HG02571 (cell line): ENCODE measurements at regions not wholly inside any gene's neighbourhood (a gene's known extent, or its start where the extent isn't known, plus 50 kb on each side); places are given as distances from the start of the nearest gene placed in this dataset.
"Not testable (repeated sequence)": the region's sequence is repeated elsewhere in the genome, so short reads cannot be mapped to it uniquely, and the experiment has no call there.

Source experiments
- ATAC-seq: cut with Tn5 transposase; IDR thresholded peaks from one replicate; pipeline ENCODE4 v1.9.1; 2021; ENCODE audit warnings: mild to moderate bottlenecking, moderate library complexity; ENCODE audit not compliant: unreplicated experiment

DNA sequence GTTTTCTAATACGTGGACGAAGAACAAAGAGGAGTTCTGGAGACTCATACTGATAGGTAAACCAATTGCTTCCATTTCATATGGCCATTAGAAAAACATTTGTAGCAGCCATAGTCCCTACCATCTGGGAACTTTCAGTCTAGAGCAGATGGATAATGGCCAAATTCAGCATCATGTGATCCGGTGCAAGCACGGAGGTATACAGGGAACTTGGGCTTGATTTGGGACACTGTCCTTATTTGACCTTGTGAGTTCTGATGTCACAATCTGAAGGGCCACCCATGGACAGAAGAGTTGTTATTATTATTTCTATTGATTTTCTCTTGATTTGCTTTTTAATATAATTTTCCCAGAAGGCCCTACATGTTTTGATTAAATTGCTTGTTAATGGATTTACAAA is 154.6 kb upstream of the ZNF267 start:
- ATAC-seq, result no peak

DNA sequence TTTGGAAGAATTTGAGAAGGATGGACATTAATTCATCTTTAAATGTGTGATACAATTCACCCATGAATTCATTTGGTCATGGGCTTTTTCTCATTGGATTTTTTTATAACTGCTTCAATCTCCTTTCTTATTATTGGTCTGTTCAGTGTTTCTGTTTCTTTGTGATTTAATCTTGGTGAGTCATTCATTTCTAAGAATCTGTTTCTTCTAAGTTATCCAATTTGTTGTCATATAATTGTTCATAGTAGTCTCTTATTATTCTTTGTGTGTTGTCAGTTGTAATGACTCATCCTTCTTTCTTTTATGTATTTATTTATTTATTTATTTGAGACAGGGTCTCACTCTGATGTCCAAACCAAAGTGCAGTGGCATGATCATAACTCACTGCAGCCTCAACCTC is 146.1 kb upstream of the ZNF267 start:
- ATAC-seq, result no peak

DNA sequence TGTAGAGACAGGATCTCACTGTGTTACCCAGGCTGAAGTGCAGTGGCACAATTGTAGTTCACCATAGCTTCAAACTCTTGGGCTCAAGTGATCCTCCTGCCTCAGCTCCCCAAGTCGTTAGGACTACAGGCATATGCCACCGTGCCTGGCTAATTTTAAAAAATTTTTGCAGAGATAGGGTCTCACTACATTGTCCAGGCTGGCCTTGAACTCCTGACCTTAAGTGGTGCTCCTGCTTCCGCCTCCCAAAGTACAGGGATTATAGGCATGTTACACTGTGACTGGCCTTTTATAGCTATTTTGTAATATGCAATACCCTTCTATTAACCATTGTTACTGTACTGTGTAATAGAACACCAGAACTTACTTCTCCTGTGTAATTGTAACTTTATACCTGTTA is 139.3 kb upstream of the ZNF267 start:
- no peak for ATAC-seq

DNA sequence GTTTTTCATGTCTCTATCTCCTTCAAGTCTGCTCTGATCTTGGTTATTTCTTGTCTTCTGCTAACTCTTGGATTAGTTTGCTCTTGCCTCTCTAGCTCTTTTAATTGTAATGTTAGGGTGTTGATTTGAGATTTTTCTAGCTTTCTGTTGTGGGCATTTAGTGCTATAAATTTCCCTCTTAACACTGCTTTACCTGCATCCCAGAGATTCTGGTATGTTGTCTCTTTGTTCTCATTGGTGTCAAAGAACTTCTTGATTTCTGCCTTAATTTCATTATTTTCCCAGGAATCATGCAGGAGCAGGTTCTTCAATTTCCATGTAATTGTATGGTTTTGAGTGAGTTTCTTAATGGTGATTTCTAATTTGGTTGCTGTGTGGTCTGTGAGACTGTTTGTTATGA is 128.5 kb upstream of the ZNF267 start:
- ATAC-seq, result not testable (repeated sequence)

DNA sequence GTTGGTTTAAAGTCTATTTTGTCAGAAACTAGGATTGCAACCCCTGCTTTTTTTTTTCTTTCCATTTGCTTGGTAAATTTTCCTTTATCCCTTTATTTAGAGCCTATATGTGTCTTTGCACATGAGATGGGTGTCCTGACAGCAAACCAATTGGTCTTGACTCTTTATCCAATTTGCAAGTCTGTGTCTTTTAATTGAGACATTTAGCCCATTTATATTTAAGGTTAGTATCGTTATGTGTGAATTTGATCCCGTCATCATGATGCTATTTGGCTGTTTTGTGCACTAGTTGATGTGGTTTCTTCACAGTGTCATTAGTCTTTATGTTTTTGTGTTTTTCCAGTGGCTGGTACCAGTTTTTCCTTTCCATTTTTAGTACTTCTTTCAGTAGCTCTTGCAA is 127.7 kb upstream of the ZNF267 start:
- no peak for ATAC-seq

DNA sequence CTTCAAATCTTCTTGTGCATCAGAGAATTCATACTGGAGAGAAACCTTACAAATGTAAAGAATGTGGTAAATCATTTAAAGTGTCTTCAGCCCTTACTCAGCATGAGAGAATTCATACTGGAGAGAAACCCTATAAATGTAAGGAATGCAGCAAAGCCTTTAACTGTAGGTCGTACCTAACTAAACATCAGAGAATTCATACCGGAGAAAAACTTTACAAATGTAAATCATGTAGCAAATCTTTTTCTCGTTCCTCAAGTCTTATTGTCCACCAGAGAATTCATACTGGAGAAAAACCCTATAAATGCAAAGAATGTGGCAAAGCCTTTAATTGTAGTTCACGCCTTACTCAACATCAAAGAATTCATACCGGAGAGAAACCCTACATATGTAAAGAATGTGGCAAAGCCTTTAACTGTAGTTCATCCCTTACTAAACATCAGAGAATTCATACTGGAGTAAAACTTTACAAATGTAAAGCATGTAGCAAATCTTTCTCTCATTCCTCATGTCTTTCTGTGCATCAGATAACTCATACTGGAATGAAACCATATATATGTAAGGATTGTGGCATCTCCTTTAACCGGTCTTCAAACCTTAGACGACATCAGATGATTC is 118.5 kb upstream of the ZNF267 start:
- no peak for ATAC-seq

DNA sequence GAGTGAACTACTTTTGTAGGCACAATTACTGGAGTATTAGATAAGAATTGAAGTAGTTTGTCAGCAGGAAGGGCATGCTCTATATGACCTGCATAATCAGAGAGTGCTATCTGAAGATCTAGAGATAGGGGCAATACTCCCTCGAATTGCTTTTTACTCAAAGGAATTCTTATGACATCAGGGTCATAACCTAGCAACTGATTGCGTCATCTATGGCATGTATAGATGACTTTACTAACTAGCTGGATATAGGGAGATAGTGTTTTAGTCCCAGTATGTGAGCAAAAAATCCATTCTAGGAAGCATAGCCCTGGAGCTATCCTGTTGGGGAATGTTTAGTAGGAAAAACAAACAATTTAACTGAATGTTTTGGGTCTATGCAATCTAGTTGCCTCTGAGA is 109.5 kb upstream of the ZNF267 start:
- no peak for ATAC-seq

DNA sequence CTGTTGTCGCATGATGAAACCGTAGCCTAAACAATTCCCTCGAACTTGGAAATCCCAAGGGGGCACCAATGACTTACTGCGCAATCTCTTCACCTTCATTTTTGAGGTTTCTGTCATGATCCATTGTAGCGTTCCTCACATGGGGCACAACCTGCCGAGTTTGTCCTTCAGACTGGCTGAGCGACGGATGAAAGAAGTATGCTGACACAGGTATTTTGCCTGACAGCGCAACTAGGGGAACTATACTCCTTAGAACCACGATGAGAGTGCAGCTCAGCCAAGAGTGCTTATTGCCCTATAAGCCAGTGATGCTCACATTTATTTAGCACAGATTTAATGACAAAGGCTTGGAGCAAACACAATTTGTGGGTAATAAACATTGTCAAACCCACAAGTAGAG is 106.3 kb upstream of the ZNF267 start:
- ATAC-seq, result no peak

DNA sequence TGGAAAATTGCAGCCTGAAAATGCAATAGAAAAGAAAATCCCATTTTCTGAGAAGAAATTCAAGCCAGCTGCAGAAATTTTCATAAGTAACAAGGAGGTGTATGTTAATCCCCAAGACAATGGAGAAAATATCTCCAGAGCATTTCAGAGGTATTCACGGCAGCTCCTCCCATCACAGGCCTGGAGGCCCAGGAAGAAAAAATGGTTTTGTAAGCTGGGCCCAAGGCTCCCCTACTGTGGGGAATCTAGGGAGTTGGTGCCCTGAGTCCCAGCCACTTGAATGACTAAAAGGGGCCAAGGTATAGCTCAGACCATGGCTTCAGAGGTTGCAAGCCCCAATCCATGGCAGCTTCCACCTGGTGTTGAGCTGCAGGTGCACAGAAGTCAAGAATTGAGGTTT is 93.3 kb upstream of the ZNF267 start:
- ATAC-seq, result no peak

DNA sequence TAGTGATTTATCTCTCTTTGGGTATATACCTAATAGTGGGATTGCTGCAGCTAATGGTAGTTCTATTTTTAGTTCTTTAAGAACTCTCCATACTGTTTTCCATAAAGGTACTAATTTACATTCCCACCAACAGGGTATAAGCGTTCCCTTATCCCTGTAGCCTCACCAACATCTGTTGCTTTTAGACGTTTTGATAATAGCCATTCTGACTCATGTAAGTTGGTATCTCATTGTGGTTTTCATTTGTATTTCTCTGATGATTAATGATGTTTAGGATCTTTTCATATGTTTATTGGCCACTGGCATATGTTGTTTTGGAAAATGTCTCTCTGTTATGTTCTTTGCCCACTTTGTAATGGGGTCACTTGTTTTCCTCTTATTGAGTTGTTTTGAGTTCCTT is 88.5 kb upstream of the ZNF267 start:
- no peak for ATAC-seq

DNA sequence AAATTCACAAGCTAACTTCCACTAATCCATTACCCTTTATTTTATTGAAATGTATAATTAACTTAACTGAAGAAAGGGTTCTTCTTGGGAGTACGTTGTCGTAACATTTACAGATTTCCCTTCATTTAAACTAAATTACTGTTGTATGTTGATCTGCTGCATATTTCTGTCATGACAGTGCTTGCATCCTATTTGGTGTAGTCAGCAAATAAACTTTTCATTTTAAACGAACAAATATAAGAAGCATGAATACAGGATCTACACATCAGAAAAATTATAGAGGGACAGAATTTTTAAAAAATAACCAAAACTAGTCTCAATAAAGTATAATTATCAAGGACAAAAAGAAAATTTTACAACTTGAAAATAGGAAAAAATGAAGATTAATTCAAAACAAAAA is 66.5 kb upstream of the ZNF267 start:
- no peak for ATAC-seq

DNA sequence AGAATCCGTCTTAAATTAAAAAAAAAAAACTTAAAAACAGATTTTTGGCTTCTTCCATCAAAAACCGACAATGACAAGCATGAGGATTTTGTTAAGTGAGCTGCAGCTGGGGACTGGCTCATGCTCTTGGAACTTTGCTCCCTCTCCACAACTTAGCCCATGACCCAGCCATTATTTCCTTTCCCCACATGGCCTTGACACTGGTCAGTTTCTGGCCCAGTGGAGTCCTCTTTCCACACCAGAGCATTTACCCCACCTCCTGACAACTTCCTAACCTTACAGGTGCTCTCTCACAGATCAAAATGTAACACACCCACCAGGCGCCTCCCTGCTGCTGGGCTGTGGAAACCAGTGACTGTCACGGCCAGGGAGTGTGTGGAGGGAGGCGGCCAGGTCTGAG is 62.7 kb upstream of the ZNF267 start:
- no peak for ATAC-seq

DNA sequence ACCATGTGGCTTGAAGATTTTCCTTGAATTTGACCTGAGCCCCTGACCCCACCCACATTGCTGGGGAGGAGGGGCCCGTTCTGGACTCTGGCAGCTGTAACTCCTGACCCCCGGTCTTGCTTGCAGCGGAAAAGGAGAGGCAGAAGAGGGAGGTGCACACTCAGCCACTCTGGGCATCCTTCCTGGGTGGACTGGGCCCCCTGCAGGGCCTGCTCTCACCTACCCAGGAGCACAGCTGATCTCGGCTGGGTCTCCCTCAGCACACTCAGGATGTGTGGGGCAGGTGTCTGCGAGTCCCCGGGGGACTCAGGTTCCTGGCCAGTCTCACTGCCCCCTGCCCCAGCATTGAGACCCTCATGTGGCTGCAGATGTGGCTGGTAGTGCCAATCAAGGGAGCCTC is 57.5 kb upstream of the ZNF267 start:
- not testable (repeated sequence) for ATAC-seq

DNA sequence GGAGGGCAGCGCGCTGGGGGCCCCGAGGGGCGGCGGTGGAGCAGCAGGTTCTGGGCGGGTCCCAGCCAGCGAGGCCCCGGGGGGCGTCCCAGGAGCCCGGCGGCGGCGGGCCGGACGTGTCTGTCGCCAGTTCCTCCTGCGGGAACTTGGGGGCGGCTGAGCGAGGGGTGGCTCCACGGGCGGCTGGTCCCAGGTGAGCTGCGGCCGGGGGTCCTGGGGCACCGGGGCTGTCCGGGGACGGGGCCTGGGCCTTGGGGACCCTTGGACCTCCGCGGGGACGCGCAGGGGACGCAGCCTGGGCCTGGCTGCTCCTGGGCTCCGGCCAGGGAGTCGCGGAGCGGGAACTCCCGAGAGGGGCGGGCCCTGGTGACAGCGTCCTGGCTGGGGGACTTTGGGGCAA is 54.2 kb upstream of the ZNF267 start:
- ATAC-seq, result no peak

DNA sequence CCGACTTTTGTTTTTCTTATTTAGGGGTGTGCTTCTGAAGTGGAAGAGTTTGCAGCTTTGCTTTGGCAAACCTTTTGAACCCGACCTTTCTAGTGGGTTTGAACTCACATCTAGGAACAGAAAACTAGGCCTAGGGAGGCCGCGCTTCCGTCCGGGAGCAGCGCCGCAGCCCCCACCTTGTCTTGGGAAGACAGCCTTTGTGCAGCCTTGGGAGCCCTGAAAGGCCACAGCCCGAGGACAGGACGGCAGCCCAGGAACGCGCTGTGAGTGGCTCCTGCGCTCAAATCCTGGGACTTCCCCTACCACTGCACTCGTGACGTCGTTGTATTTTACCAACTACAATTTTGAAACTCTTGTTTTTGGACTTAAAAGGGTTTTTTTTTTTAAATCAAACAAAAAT is 53.7 kb upstream of the ZNF267 start:
- ATAC-seq, result no peak
